ENCODE measurements at regions not wholly inside any gene's neighbourhood (a gene's known extent, or its start where the extent isn't known, plus 50 kb on each side); places are given as distances from the start of the nearest gene placed in this dataset.
"Not testable (repeated sequence)": the region's sequence is repeated elsewhere in the genome, so short reads cannot be mapped to it uniquely, and the experiment has no call there.

GRCh38 chr6:44049989-44050871 is 77.0 kb downstream of the MRPL14 start:
- DNase-seq: no peak

- DNase-seq: no peak
These were observed 77.9 kb downstream of the MRPL14 start for GRCh38 chr6:44049163-44049988.

- DNase-seq: no peak
These were observed 79.0 kb downstream of the MRPL14 start for GRCh38 chr6:44048277-44048676.

- no peak for DNase-seq
These were observed 79.5 kb downstream of the MRPL14 start for GRCh38 chr6:44047801-44048200.

- no peak for DNase-seq
These were observed 80.1 kb downstream of the MRPL14 start for GRCh38 chr6:44047179-44047546.

GRCh38 chr6:44046516-44047178 is 80.6 kb downstream of the MRPL14 start:
- no peak for DNase-seq

GRCh38 chr6:44045672-44046015 is 81.6 kb downstream of the MRPL14 start:
- DNase-seq: peak; percentile 32

GRCh38 chr6:44044940-44045671 is 82.1 kb downstream of the MRPL14 start:
- no peak for DNase-seq

GRCh38 chr6:44044154-44044539 is 83.1 kb downstream of the MRPL14 start:
- no peak for DNase-seq

- DNase-seq: no peak
These were observed 83.6 kb downstream of the MRPL14 start for GRCh38 chr6:44043479-44044153.

- DNase-seq: no peak
These were observed 84.2 kb downstream of the MRPL14 start for GRCh38 chr6:44042989-44043478.

- DNase-seq: no peak
These were observed 84.8 kb downstream of the MRPL14 start for GRCh38 chr6:44042261-44042988.

- DNase-seq: peak; percentile 80
These were observed 85.6 kb downstream of the MRPL14 start for GRCh38 chr6:44041461-44042260.

- no peak for DNase-seq
These were observed 86.5 kb downstream of the MRPL14 start for GRCh38 chr6:44040786-44041185.

GRCh38 chr6:44039839-44040350 is 87.4 kb downstream of the MRPL14 start:
- DNase-seq: no peak

GRCh38 chr6:44039191-44039719 is 88.0 kb downstream of the MRPL14 start:
- DNase-seq: no peak

- DNase-seq: no peak
These were observed 88.6 kb downstream of the MRPL14 start for GRCh38 chr6:44038543-44039065.

- DNase-seq: no peak
These were observed 89.3 kb downstream of the MRPL14 start for GRCh38 chr6:44037847-44038542.

- DNase-seq: not testable (repeated sequence)
These were observed 90.0 kb downstream of the MRPL14 start for GRCh38 chr6:44037276-44037675.

All from dermis blood vessel endothelial cell (primary cell).